Liver (tissue), 8 donors: ENCODE measurements at regions not wholly inside any gene's neighbourhood (a gene's known extent, or its start where the extent isn't known, plus 50 kb on each side); places are given as distances from the start of the nearest gene placed in this dataset.

Source experiments
- DNase-seq: peaks from one replicate; pipeline ENCODE4 v3.0.0-alpha.2; 2017; ENCODE audit warnings: low spot score
- H3K27ac ChIP-seq, 2 donors: one replicate each; pipeline ENCODE4 v1.7.0; 2013; ENCODE audit warnings: inconsistent platforms in 2 of 2, low read length in 2 of 2, control low read depth in 1 of 2, low read depth in 1 of 2, mild to moderate bottlenecking in 1 of 2
- H3K27me3 ChIP-seq, 4 donors: one replicate each; pipeline versions ENCODE4 v1.6.1 to v1.7.0; 2013; ENCODE audit warnings: low read length in 3 of 4, inconsistent platforms in 1 of 4, mild to moderate bottlenecking in 1 of 4, moderate library complexity in 1 of 4; ENCODE audit not compliant: control insufficient read depth in 4 of 4, insufficient read depth in 4 of 4
- H3K36me3 ChIP-seq, 4 donors: one replicate each; pipeline versions ENCODE4 v1.6.1 to v1.7.0; 2013; ENCODE audit warnings: low read length in 3 of 4, mild to moderate bottlenecking in 3 of 4, low read depth in 1 of 4, moderate library complexity in 1 of 4; ENCODE audit not compliant: control insufficient read depth in 4 of 4, insufficient read depth in 3 of 4
- H3K4me1 ChIP-seq, 4 donors: one replicate each; pipeline versions ENCODE4 v1.6.1 to v1.7.0; 2013; ENCODE audit warnings: low read length in 3 of 4, mild to moderate bottlenecking in 3 of 4, moderate library complexity in 1 of 4; ENCODE audit not compliant: control insufficient read depth in 4 of 4, insufficient read depth in 4 of 4
- H3K4me3 ChIP-seq, 3 donors: one replicate each; pipeline versions ENCODE4 v1.6.1 to v1.7.0; 2013; ENCODE audit warnings: low read length in 3 of 3, control low read depth in 1 of 3, low read depth in 1 of 3, mild to moderate bottlenecking in 1 of 3
- H3K9ac ChIP-seq, 2 donors: one replicate each; pipeline ENCODE4 v1.7.0; 2013; ENCODE audit warnings: low read length in 2 of 2, mild to moderate bottlenecking in 2 of 2, moderate library complexity in 2 of 2, control low read depth in 1 of 2, low read depth in 1 of 2
- H3K9me3 ChIP-seq, 4 donors: one replicate each; pipeline versions ENCODE4 v1.6.1 to v1.7.0; 2013; ENCODE audit warnings: low read length in 3 of 4; ENCODE audit not compliant: control insufficient read depth in 4 of 4
- EGR1 ChIP-seq, 2 donors: IDR thresholded peaks; 2 replicates each; pipeline ENCODE4 v1.6.1; 2016 to 2018; ENCODE audit warnings: antibody characterized with exemption in 2 of 2, low read depth in 2 of 2
- FOXA1 ChIP-seq: IDR thresholded peaks from 2 replicates; pipeline ENCODE4 v1.6.1; 2016; ENCODE audit warnings: antibody characterized with exemption
- FOXA2 ChIP-seq: IDR thresholded peaks from 2 replicates; pipeline ENCODE4 v1.6.1; 2016; ENCODE audit warnings: antibody characterized with exemption
- HNF4A ChIP-seq, 2 donors: conservative IDR thresholded peaks; 2 replicates each; pipeline ENCODE4 v1.6.1; 2016; ENCODE audit warnings: antibody characterized with exemption in 2 of 2, mild to moderate bottlenecking in 2 of 2
- HNF4G ChIP-seq: IDR thresholded peaks from 2 replicates; pipeline ENCODE4 v1.6.1; 2016; ENCODE audit warnings: antibody characterized with exemption
- JUND ChIP-seq, 2 donors: IDR thresholded peaks; 2 replicates each; pipeline ENCODE4 v1.6.1; 2016; ENCODE audit warnings: antibody characterized with exemption in 2 of 2
- MAX ChIP-seq: IDR thresholded peaks from 2 replicates; pipeline ENCODE4 v1.6.1; 2016; ENCODE audit warnings: antibody characterized with exemption
- NR2F2 ChIP-seq: IDR thresholded peaks from 2 replicates; pipeline ENCODE4 v1.6.1; 2016; ENCODE audit warnings: antibody characterized with exemption
- RAD21 ChIP-seq, 2 donors: IDR thresholded peaks; 2 replicates each; pipeline ENCODE4 v1.6.1; 2016; ENCODE audit warnings: antibody characterized with exemption in 2 of 2, mild to moderate bottlenecking in 2 of 2
- RXRA ChIP-seq, 2 donors: IDR thresholded peaks; 2 replicates each; pipeline ENCODE4 v1.6.1; 2017 to 2018; ENCODE audit warnings: antibody characterized with exemption in 2 of 2, mild to moderate bottlenecking in 1 of 2
- SP1 ChIP-seq: IDR thresholded peaks from 2 replicates; pipeline ENCODE4 v1.6.1; 2018; ENCODE audit warnings: antibody characterized with exemption, mild to moderate bottlenecking
- TAF1 ChIP-seq: conservative IDR thresholded peaks from 2 replicates; pipeline ENCODE4 v1.6.1; 2016; ENCODE audit warnings: antibody characterized with exemption, mild to moderate bottlenecking
- YY1 ChIP-seq: IDR thresholded peaks from 2 replicates; pipeline ENCODE4 v1.6.1; 2016; ENCODE audit warnings: antibody characterized with exemption, mild to moderate bottlenecking
- ZBTB33 ChIP-seq: IDR thresholded peaks from 2 replicates; pipeline ENCODE4 v1.6.1; 2016; ENCODE audit warnings: antibody characterized with exemption
- WGBS: extraction: QIAGEN DNeasy Blood & Tissue Kit; methylation state at CpG from one replicate; pipeline ENCODE4 v1.1.7; 2013; 5-methylcytosine and 5-hydroxymethylcytosine counted together
- TF ChIP-seq, protein P1 (sequence below): IDR thresholded peaks from 2 replicates; pipeline ENCODE4 v1.6.1; 2016; ENCODE audit warnings: antibody characterized with exemption
- TF ChIP-seq, protein P2 (sequence below): fragments of 150-350 bp; IDR thresholded peaks from 2 replicates; pipeline ENCODE4 v1.5.1; 2017; ENCODE audit warnings: improper control_type of control experiment, low read depth, low read length; ENCODE audit not compliant: missing input control
- TF ChIP-seq, protein P3 (sequence below): IDR thresholded peaks from 2 replicates; pipeline ENCODE4 v1.6.1; 2016; ENCODE audit warnings: antibody characterized with exemption, mild to moderate bottlenecking
- donor health status: healthy.
- donor health status: healthy.
- donor health status: healthy.
- donor health status: healthy.
- donor health status: healthy.

DNA sequence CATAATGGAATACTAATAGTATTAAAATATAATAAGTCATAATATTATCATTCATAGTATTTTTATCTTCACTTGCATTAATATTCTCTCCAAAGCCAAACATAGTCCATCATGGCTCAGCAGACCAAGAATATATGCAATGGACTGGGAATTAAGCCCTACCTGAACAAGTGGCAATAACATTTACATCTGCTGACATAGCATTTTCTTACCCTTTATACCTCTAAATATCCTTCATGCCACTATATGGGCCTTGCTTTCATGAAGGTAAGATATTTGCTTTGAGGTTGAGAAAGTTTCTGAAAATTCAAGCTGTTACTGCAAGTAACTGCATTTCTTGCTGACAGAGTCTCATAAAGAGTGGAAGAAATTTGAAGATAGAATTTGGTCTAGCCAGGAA lies 847.4 kb upstream of the GCFC2 start:
- TF ChIP-seq HNF4G (no peak), ZBTB33 (no peak), TAF1 (no peak), SP1 (no peak), HNF4A (conservative IDR thresholded peaks at IDR 0.05) (no peak), JUND (IDR thresholded peaks at IDR 0.05) (no peak), RAD21 (IDR thresholded peaks at IDR 0.05) (no peak), YY1 (no peak), NR2F2 (no peak), MAX (no peak), FOXA2 (no peak)
- TF ChIP-seq, protein P1, sequence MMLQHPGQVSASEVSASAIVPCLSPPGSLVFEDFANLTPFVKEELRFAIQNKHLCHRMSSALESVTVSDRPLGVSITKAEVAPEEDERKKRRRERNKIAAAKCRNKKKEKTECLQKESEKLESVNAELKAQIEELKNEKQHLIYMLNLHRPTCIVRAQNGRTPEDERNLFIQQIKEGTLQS, result no peak
- no peak overlapping the region for H3K27ac ChIP-seq
- DNase-seq, result no peak

GRCh38 chr2:76556018-76556417 lies 845.3 kb upstream of the GCFC2 start:
- TF ChIP-seq JUND (IDR thresholded peaks at IDR 0.05) (no peak), RXRA (IDR thresholded peaks at IDR 0.05) (no peak), MAX (no peak), FOXA2 (no peak), HNF4G (no peak), RAD21 (IDR thresholded peaks at IDR 0.05) (no peak)
- TF ChIP-seq, protein P2, sequence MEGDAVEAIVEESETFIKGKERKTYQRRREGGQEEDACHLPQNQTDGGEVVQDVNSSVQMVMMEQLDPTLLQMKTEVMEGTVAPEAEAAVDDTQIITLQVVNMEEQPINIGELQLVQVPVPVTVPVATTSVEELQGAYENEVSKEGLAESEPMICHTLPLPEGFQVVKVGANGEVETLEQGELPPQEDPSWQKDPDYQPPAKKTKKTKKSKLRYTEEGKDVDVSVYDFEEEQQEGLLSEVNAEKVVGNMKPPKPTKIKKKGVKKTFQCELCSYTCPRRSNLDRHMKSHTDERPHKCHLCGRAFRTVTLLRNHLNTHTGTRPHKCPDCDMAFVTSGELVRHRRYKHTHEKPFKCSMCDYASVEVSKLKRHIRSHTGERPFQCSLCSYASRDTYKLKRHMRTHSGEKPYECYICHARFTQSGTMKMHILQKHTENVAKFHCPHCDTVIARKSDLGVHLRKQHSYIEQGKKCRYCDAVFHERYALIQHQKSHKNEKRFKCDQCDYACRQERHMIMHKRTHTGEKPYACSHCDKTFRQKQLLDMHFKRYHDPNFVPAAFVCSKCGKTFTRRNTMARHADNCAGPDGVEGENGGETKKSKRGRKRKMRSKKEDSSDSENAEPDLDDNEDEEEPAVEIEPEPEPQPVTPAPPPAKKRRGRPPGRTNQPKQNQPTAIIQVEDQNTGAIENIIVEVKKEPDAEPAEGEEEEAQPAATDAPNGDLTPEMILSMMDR, result no peak
- Histone ChIP-seq H3K9me3 (no peaks in the 10 kb centered on the region), H3K9ac (no peak overlapping the region), H3K4me3 (no peak overlapping the region), H3K4me1 (peaks cover 0 to 13% (median 2%) of the 10 kb centered on the region in 4 donors), H3K36me3 (no peaks in the 10 kb centered on the region), H3K27me3 (no peaks in the 10 kb centered on the region), H3K27ac (no peak overlapping the region)
- WGBS, result 45% methylated on average over 2 of the region's 2 CpGs
- no peak for DNase-seq

More for the DNA sequence above, 847.4 kb upstream of the GCFC2 start:
- no peak overlapping the region for H3K4me3 ChIP-seq
- no peaks in the 10 kb centered on the region for H3K9me3 ChIP-seq
- no peaks in the 10 kb centered on the region for H3K36me3 ChIP-seq
- peaks cover 0 to 13% (median 2%) of the 10 kb centered on the region in 4 donors for H3K4me1 ChIP-seq
- H3K9ac ChIP-seq, result no peak overlapping the region
- no peaks in the 10 kb centered on the region for H3K27me3 ChIP-seq

DNA sequence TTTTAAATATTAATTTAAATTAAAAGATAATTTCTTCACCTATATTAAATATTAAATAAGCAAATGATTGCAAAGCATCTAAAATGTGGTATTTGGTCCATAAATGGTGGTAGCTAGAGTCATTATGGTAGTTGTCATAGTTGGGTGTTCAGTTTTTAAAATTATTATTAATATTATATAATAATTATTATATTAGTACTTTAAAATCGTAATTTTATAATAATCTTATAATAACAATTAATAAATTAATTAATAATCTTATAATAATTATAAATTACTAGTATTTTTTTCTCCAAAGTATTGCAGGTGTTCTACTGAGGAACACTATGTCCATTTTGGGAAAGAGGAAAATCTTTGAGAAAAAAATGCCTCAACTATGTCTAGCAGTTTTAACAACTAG lies 835.5 kb upstream of the GCFC2 start:
- DNase-seq, result no peak
- no peaks in the 10 kb centered on the region for H3K36me3 ChIP-seq
- WGBS, result 40% methylated on average over 1 of the region's 1 CpG
- H3K4me1 ChIP-seq, result no peaks in the 10 kb centered on the region
- no peak overlapping the region for H3K4me3 ChIP-seq
- no peak overlapping the region for H3K27ac ChIP-seq
- no peak overlapping the region for H3K9ac ChIP-seq
- H3K9me3 ChIP-seq, result no peaks in the 10 kb centered on the region
- no peaks in the 10 kb centered on the region for H3K27me3 ChIP-seq
- TF ChIP-seq SP1 (no peak), RXRA (IDR thresholded peaks at IDR 0.05) (no peak), HNF4G (no peak), JUND (IDR thresholded peaks at IDR 0.05) (no peak), ZBTB33 (no peak), YY1 (no peak), EGR1 (IDR thresholded peaks at IDR 0.05; ENCODE audit: low read depth in 2 of 2) (no peak), TAF1 (no peak), FOXA1 (no peak)
- TF ChIP-seq, protein P3, sequence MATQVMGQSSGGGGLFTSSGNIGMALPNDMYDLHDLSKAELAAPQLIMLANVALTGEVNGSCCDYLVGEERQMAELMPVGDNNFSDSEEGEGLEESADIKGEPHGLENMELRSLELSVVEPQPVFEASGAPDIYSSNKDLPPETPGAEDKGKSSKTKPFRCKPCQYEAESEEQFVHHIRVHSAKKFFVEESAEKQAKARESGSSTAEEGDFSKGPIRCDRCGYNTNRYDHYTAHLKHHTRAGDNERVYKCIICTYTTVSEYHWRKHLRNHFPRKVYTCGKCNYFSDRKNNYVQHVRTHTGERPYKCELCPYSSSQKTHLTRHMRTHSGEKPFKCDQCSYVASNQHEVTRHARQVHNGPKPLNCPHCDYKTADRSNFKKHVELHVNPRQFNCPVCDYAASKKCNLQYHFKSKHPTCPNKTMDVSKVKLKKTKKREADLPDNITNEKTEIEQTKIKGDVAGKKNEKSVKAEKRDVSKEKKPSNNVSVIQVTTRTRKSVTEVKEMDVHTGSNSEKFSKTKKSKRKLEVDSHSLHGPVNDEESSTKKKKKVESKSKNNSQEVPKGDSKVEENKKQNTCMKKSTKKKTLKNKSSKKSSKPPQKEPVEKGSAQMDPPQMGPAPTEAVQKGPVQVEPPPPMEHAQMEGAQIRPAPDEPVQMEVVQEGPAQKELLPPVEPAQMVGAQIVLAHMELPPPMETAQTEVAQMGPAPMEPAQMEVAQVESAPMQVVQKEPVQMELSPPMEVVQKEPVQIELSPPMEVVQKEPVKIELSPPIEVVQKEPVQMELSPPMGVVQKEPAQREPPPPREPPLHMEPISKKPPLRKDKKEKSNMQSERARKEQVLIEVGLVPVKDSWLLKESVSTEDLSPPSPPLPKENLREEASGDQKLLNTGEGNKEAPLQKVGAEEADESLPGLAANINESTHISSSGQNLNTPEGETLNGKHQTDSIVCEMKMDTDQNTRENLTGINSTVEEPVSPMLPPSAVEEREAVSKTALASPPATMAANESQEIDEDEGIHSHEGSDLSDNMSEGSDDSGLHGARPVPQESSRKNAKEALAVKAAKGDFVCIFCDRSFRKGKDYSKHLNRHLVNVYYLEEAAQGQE, result no peak
